NCI-H2107 treated with DMSO at 0.1 percent for 48 hours (cell line): ENCODE measurements at regions not wholly inside any gene's neighbourhood (a gene's known extent, or its start where the extent isn't known, plus 50 kb on each side); places are given as distances from the start of the nearest gene placed in this dataset.

Source experiments
- DNase-seq: peaks from one replicate; lab custom pipeline; 2025; ENCODE audit not compliant: unreplicated experiment; lab: John Stamatoyannopoulos, UW

DNA sequence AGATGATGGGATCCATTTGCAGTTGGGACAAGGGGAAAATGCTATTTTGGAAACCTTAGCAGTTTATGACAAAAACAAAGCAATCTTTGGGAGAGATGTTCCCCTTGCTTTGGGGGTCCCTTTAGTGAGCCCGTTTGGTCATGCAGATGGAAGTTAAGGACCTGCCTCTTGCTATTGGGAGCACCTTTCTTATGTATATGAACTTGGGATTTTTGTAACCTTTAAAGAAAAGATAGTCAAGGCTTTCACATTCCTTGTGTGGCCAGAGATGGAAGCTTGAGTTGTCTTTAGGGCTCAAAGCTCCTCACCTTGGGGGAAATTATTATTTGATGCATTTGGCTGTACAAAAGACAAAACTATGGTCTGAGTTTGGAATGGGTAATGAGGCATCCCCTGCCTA lies 179.0 kb upstream of the PLPP4 start:
- no peak for DNase-seq

DNA sequence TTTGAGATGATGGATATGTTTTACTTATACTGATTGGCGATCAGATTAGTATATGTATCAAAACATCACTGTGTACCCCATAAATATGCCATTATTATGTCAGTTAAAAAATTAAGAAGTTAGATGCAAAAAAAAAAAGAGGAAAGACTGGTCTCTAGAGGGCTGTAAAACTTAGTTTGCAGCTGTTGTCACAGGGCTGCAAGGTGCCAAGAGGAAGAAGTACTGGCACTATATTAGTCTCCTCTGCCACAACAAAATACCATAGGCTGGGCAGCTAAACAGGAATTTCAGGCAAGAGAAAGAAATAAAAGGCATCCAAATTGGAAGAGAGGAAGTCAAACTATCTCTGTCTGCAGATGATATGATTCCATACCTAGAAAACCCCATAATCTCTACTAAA lies 177.8 kb upstream of the PLPP4 start:
- DNase-seq: no peak

DNA sequence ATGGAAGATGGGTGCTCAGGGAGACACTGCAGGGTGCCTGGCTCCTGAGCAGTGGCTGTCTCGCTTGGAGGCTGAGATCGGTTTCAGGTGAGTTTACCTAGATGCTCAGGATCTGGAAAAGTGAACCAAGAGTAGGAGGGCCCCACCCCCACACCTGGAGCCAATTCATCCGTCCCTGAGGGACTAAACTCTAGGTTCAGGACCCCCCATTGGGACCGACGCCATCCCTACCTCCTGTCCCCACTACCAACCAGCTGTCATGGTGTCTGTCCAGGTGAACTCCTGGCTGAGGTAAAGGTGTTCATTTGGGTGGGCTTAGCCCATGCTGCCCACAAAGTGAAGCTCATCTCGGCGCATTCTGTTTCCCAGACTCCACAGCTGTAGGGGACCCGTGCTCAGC lies 174.6 kb upstream of the PLPP4 start:
- no peak for DNase-seq

DNA sequence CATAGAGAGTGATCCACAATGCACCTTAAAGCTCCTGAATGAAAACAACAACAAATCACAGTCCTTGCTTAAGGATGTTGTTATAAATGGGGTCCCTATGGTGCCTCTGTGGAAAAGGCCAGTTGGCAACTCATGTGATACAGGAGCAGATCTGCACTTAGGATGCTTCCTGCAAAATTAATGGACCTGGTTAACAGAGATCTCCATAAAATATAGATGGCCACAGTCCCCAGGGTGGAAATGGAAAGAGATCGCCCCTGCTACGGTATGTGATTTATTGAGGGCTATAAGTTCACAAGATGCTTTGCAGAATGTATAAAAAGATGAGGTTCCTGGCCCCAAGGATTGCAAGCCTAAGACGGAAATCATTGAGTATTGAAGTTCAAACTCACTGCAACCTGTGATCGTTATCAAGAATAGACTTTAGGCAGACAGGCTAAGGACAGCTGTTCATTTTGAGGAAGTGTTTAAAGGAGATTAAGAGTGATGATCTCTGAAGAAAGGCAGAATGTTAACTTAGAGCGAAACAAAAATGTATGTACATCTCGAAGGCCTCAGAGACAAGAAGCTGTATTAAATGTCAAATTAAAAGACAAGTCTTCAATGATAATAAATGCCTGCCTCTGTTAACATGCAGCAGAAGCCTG lies 174.1 kb upstream of the PLPP4 start:
- DNase-seq: no peak

DNA sequence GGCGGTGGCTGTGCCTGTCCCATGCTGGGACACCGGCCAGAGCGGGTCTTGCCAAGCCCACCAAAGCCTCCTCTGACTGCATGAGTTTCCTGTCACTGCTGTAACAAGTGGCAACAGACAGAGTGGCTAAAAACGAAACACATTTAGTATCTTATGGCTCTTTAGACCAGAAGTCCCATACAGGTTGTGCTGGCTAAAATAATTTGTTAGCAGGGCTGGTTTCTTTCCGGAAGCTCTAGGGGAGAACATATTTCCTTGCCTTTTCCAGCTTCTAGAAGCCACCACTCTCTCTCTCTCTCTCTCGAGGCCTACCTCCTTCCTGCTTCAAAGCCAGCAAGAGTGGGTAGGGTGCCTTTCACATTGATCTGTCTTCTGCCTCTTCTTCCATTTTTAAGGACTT lies 171.6 kb upstream of the PLPP4 start:
- no peak for DNase-seq

DNA sequence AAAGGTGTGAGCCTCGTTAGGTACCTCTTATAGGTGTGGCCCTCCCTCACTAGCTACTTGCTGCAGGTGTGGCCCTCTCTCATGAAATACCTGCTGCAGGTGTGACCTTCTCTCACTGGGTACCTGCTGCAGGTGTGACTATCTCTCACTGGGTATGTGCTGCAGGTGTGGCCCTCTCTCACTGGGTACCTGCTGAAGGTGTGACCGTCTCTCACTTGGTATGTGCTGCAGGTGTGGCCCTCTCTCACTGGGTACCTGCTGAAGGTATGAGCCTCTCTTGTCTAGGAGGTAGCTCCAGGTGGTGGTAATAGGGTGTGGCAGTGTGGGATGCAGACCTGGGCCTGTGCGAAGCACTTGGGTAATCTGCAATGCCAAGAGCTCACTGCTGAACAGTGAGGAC lies 170.7 kb upstream of the PLPP4 start:
- DNase-seq: no peak

DNA sequence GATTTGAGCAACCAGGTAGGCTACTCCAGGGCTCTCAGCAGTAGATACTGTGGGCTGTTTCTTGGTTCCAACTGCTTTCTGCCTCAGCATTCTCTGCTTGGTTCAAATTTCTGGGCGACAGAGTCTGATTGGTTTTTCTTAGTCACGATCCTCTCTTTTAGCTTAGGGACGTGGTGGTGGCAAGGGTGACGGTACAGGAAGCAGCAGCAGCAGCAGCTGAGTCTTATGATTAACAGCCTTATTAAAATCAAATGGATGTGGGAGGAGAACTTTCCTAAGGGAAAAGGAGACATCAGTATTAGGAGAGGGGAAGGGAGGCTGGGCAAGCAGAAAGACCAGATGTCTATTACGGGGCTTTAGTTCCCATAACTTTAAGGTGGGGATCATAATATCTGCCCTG lies 156.5 kb upstream of the PLPP4 start:
- no peak for DNase-seq

DNA sequence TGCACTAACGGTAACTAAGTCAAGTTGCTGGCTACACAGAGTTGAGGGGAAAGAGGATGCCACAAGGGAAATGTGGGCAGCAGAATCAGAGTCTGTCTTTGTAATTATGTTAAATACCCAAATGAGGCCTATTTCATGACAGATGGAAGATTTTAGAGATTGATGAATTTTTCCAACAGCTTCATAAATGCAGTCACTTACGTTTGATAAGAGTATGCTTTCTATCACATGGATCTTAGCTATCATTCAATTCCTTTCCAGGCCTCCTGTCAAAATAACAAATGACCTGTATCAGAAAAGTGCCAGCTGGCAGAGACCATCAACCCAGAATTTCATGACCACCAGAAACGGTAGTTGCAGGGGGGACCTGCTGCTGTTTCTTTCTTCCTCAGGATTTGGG lies 148.4 kb upstream of the PLPP4 start:
- no peak for DNase-seq

DNA sequence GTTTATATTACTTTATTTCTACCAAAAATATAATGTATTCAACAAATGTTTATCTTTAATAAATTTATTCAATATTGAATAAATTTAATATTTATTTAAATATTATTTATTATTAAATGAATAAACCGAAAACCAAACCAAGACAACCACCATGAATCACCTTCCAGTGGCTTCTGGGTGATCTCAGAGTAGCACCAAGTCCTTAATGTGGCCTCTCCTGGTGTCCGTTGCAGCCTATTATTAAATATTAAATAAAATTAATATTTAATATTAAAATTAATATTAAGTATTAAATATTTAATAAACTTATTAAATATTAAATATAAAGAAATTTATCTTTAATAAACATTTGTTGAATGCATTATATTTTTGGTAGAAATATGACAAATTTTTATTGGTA lies 143.3 kb upstream of the PLPP4 start:
- DNase-seq: no peak

DNA sequence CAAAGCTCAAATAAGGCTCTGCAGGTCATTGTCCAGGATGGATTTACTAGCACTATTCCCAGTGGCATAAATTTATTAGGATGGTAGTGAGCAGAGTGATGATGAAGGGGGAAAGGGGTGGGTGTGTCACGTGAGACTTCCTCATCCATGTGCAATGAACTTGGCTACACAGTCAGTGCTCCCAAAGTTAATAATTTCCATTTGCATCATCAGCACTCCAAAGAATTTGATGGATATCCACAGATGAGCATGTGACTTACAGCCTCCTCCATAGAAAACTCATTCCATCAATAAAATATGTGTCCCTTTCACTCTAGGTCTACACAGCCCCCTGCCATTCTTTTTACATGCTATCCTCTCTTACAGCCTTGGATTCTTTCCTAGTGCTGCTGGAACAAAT lies 142.6 kb upstream of the PLPP4 start:
- DNase-seq: no peak

DNA sequence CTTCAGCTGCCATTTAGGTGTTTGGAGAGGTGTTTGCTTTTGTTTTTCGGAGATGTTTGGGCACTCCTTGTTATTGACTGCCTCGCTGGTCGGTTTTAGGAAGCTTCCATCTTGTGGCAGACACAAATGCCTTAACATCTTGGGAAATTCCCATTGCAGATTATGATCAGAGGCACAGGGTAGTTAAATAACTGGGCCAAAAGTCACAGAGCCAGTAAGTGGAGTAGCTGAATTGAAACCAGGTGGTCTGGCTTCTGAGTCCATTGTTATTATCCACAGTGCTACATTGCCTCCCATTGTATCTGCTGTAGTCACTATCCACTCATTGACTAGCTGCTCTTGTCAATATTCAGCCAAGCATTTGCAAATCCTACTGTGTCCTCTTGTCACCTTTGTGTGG lies 138.2 kb upstream of the PLPP4 start:
- no peak for DNase-seq

DNA sequence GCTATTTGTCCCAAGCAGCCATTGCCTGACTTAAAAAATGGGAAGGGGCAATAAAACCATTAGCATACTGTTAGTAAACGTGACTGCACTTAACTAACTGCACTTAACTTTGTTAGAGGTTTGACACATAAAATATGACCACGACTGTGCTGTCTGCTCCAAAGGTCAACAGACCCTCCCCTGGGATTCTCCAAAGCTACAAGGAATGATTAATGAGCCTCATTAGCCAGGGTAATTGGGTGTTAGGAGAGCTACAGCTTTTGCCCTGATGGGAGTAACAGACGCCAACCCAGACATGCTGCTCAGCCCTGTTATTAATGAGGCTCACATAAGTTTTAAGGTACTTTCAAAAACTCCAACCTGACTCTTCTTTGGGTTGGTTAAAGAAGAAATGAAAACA lies 129.4 kb upstream of the PLPP4 start:
- no peak for DNase-seq

DNA sequence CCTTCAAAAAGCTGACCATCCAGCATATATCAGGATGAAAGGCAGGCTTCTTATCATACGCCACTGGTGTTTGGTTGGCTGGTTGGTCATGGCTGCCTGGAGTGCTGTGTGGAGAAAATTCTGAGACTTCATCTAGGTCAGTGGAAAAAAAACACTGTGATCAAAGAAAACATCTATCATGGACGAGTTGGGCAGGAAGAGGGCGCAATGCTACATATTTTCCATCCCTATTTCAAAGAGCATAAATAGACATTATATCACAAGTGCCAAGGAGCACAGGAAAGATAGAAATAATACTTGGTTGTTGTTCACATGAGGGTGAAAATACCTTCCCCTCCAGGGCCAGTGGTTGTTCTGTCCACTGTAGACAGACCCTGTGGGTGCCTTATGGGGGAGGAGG lies 128.4 kb upstream of the PLPP4 start:
- DNase-seq: no peak

DNA sequence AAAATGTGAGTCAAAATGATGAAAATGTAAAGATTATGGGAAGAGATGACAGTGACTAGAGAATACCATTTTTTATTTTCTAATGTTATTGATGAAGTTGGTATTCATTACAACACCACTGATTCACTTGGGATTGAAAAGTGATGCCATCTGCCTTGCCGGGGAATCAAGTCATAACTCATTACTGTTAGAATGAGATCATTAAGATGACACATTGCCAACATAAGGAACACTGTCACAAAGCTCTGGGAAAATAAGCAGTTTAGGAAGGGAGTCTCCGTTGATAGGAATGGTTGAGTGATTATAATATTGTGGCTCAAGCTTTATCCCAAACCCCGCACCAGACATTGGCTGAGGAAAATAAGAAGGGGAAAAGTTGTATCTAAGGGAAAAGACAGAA lies 121.5 kb upstream of the PLPP4 start:
- DNase-seq: no peak

DNA sequence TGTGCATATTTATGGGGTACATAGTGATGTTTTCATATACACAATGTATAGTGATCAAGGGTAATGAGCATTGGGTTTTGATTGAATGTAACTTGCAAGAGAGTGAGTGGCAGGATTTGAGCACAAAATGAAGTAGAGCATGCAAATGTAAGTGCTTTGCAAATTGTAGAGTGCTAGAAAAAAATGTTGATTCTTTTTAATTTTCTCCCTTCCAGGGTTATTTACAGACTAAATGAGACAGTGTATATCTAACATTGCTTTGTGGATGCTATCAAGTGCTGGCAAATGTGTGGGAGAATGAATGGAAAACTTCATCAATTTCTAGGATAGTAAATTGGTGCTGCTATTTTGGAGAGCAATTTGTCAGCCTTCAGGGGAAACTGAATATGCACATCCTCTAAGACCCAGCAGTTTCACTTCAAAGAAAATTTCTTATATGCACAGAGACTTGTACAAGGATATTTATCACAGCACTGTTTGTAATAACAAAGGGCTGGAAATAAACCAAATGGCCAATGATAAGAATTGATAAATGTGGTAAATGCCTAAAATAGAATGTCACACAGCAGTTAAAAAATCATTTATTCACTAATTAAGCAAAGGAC lies 120.6 kb upstream of the PLPP4 start:
- DNase-seq: no peak

DNA sequence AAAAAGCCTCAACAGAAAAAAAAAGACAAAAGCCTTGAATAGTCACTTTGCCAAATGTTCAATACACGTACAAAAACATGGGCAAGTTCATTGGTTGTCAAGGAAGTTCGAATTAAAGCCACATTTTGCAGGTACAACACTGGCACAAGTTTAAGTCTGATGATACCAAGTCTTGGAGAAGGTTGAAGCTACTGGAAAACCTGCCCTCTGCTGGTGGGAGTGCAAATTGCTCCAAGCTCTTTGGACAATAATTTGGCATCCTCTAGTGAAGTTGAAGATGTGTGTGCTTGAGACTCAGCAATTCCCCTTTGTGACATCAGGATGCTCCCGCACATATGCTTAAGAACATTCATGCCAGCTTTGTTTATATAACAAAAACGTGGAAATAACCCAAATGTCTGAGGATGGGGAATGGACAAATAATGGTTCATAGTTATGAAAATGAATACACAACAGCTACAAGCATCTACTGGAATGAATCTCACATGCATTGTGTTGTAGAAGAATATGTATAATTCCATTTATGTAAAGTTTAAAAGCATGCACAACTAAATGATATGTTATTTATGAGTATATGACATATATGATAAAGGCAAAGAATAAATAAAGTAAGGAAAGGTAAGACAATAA lies 120.0 kb upstream of the PLPP4 start:
- DNase-seq: no peak

DNA sequence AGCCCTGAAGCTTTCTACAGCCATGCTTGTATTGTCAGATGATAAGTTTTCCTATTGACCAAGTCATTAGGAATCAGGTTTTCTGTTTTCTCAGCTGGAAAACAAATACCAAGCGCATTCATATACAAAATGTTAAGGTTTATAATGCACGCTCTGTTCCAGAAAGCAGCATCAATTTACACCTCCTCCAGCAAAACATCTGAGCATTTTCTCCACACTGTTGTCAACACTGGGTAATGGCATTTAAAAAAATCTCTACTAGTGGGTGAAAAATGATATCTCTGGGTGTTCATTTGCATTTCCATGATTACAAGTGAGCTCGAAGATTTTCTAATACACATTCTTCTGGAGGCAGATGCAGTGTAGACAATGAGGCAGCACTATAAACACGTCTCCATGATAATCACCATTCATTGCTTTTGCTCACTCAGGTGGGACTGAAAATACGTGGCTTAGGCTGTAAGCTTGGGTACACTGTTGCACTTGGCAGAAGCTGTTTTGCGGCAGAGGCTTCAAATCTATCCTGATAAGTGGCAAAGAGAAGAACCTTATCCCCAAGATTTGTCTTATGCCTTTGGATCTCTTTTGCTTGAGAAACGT lies 114.8 kb upstream of the PLPP4 start:
- DNase-seq: no peak

DNA sequence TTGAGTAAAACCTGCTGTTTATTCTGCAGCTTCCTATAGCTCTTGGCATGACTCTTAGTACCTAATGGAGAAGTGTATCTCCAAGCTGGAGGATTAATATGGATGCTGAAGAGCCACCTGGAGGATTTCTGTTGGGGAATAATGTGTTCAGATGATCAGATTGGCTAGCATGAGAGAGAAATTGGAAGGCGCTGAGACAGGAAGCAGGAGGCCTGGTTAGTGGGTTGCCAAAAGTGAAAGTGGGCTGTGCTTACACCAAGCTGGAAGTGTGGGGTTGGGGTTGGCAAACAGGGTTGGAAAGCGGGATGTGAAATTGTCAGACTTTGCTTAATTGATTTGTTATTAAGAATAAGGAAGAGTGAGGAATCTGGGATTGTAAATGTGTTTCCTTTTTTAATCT lies 111.8 kb upstream of the PLPP4 start:
- no peak for DNase-seq

DNA sequence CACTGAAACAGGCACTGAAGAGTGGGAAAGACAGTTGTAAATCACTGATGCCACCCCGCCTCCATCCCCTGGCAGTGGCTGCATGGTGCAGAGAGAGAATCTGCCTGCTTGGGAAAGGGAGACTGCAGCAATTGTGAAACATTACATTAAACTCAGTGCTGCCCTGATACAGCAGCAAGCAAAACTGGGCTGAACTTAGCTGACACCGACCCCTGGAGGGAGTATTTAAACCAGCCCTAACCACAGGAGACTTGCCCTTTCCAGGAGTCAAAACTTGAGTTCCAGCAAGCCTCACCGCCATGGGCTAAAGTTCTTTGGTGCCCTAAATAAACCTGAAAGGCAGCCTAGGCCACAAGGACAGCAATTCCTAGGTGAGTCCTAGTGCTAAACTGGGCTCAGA lies 109.4 kb upstream of the PLPP4 start:
- no peak for DNase-seq

DNA sequence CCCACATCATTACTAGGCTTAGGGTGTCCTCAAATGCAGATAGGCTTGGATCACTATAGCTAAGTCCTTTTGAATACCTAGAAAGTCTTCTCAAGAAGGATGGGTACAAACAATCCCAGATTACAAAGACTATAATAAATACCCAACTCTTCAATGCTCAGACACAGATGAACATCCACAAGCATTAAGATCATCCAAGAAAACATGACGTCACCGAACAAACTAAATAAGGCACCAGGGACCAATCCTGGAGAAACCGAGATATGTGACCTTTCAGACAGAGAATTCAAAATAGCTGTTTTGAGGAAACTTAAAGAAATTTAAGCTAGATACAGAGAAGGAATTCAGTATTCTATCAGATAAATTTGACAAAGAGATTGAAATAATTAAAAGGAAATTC lies 108.0 kb upstream of the PLPP4 start:
- no peak for DNase-seq

DNA sequence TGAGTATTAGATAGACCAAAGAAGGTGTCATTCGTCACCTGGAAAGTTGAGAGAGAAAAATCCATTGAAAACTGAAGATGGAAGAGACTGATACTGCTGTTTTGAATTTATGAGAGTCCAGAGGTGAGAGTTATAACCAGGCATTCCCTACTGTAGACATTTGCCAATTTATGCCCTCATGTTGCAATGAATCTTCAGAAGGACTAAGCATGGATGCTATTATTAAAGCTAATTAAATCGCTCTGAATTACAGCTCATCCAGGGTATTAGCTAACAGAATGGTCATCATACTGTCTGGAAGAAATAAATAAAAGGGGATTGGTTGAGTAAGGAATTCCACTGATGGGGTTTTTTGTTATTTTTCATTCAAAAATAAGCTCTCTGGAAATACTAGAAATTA lies 101.6 kb upstream of the PLPP4 start:
- no peak for DNase-seq

DNA sequence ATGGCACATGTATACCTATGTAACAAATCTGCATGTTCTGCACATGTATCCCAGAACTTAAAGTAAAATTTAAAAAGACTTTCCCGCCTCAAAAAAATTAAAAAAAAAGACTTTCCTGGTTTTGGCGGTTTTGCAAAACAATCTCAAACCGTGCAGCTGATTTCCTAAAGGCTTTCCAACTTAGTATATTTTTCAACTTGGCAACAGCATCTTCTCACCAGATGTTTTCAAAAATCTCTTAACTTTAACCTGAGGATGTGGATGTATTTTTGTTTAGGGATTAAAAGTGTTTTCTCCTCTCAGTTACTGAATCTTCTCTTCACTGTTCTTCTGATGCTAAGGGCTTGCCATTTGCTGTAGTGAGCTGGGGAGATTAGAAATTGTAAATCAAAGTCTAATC lies 96.5 kb upstream of the PLPP4 start:
- DNase-seq: no peak

DNA sequence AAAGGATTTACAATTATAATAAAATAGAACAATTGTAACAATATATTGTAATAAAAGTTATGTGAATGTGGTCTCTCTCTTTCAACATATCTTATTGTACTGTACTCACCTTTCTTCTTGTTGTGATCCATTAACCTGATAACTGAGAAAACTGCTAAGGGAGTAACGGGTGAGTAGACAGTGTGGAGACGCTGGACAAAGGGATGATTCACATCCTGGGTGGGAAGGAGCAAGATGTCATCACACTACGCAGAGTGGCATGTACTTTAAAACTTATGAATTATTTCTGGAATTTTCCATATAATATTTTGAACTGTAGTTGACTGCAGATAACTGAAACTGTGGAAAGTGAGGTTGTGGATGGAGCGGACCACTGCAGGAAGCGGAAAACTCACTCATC lies 91.2 kb upstream of the PLPP4 start:
- DNase-seq: no peak
